HFF-Myc (cell line): ENCODE measurements at regions not wholly inside any gene's neighbourhood (a gene's known extent, or its start where the extent isn't known, plus 50 kb on each side); places are given as distances from the start of the nearest gene placed in this dataset.

Experiments
- DNase-seq: peaks from one replicate; pipeline ENCODE4 v3.0.0-alpha.2; 2011; ENCODE audit warnings: low read depth; ENCODE audit errors: extremely low read depth
- H3K4me3 ChIP-seq: replicated peaks from 2 replicates; pipeline ENCODE4 v1.5.1; 2011; ENCODE audit warnings: low read depth, mild to moderate bottlenecking, control low read depth, low read length
- TF ChIP-seq, protein P1 (sequence below): IDR thresholded peaks from 2 replicates; pipeline ENCODE4 v1.5.1; 2012; ENCODE audit warnings: mild to moderate bottlenecking, low read depth, low read length, control low read depth; ENCODE audit errors: missing control alignments

GRCh38 chr6:14571001-14571400, 453.4 kb downstream of the CD83 start:
- H3K4me3 ChIP-seq, result no peak overlapping the region
- no peak for DNase-seq
- TF ChIP-seq, protein P1, sequence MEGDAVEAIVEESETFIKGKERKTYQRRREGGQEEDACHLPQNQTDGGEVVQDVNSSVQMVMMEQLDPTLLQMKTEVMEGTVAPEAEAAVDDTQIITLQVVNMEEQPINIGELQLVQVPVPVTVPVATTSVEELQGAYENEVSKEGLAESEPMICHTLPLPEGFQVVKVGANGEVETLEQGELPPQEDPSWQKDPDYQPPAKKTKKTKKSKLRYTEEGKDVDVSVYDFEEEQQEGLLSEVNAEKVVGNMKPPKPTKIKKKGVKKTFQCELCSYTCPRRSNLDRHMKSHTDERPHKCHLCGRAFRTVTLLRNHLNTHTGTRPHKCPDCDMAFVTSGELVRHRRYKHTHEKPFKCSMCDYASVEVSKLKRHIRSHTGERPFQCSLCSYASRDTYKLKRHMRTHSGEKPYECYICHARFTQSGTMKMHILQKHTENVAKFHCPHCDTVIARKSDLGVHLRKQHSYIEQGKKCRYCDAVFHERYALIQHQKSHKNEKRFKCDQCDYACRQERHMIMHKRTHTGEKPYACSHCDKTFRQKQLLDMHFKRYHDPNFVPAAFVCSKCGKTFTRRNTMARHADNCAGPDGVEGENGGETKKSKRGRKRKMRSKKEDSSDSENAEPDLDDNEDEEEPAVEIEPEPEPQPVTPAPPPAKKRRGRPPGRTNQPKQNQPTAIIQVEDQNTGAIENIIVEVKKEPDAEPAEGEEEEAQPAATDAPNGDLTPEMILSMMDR, result no peak

GRCh38 chr6:14571746-14572145, 454.2 kb downstream of the CD83 start:
- H3K4me3 ChIP-seq, result no peak overlapping the region
- no peak for DNase-seq
- TF ChIP-seq, protein P1, result no peak

- no peak for DNase-seq
- TF ChIP-seq, protein P1, result no peak
- H3K4me3 ChIP-seq, result no peak overlapping the region
These were observed 455.7 kb downstream of the CD83 start for GRCh38 chr6:14573267-14573666.

- no peak for DNase-seq
- TF ChIP-seq, protein P1, result no peak
- no peak overlapping the region for H3K4me3 ChIP-seq
These were observed 456.2 kb downstream of the CD83 start for GRCh38 chr6:14573703-14574290.

DNA sequence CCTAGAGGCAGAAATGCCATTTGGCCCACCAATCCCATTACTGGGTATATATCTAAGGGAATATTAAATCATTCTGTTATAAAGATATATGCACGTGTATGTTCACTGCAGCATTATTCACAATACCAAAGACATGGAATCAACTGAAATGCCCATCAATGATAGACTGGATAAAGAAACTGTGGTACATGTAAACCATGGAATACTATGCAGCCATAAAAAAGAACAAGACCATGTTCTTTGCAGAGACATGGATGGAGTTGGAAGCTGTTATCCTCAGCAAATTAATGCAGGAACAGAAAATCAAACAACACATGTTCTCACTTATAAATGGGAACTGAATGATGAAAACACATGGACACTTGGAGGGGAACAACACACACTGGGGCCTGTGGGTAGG, 458.4 kb downstream of the CD83 start:
- no peak overlapping the region for H3K4me3 ChIP-seq
- no peak for DNase-seq
- TF ChIP-seq, protein P1, result no peak

GRCh38 chr6:14578994-14579393, 461.4 kb downstream of the CD83 start:
- DNase-seq, result no peak
- TF ChIP-seq, protein P1, result no peak
- H3K4me3 ChIP-seq, result no peak overlapping the region

DNA sequence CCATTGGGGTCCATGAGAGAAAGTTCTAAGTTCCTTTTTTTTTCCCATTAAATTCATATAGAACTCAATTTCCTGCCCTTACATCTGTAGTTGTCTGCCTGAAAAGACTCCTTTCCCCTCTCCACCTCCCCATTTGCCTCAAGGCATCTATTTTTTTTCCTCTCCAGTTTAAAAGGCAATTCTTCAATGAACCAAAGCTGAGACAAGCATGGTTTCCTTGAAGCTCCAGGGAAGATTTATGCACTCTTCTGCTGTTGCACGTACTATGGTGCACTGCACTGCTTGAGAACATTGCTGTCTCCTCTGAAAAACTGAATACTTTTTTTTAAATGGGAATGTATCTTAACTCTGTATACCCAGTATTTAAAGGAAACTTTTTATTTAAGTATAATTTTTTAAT, 465.2 kb downstream of the CD83 start:
- no peak overlapping the region for H3K4me3 ChIP-seq
- no peak for DNase-seq
- TF ChIP-seq, protein P1, result no peak
